ENCODE measurements at regions not wholly inside any gene's neighbourhood (a gene's known extent, or its start where the extent isn't known, plus 50 kb on each side); places are given as distances from the start of the nearest gene placed in this dataset.

DNA sequence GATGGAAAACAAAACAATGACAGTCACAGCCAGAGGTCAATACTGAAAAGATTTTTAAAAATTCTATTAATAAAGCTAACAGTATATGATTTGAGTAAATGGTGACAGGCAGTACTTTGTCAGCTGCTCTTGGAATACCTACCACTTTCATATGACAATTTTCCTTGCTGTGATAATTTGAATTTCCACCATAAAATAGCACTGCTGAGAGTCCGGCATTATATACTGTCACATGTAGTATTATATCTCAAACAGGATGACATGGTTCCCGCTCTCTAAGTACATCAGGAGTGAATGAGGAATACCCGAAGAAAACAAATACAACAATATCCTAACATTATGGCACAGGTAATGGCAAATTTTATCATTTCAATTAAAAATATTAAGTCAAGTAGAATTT, 146.8 kb upstream of the TMPRSS15 start:
- TF ChIP-seq SUZ12 (IDR thresholded peaks at IDR 0.05; ENCODE audit: extremely low read depth, insufficient read depth, insufficient read length) (no peak), ZNF274 (IDR thresholded peaks at IDR 0.05; ENCODE audit: low read depth, low read length) (no peak)

All from NT2/D1 (cell line).